ENCODE measurements at regions not wholly inside any gene's neighbourhood (a gene's known extent, or its start where the extent isn't known, plus 50 kb on each side); places are given as distances from the start of the nearest gene placed in this dataset.

- intact Hi-C loops (cut with micrococcal nuclease): no loop called here
These were observed 150.9 kb upstream of the EEA1 start for GRCh38 chr12:93079976-93080375.

DNA sequence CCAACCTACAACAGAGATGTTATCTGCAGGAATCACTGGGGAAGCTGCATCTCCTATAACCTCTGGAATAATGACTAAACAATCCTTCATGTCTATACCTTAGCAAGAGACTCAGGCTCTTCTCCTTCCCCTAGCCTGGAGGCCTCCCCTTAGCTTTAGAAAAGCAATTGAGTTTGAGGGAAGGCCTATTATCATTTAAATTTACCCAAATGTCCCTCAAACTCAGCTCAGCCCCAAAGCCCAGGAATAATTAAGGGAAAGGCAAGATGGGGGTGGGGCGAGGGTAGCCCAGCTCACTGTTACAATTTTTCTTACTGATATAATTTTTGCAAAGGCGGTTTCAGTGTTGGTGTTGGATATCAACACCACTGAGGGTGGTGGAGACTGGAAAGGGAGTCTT is 151.4 kb upstream of the EEA1 start:
- intact Hi-C loops (cut with micrococcal nuclease): no loop called here

DNA sequence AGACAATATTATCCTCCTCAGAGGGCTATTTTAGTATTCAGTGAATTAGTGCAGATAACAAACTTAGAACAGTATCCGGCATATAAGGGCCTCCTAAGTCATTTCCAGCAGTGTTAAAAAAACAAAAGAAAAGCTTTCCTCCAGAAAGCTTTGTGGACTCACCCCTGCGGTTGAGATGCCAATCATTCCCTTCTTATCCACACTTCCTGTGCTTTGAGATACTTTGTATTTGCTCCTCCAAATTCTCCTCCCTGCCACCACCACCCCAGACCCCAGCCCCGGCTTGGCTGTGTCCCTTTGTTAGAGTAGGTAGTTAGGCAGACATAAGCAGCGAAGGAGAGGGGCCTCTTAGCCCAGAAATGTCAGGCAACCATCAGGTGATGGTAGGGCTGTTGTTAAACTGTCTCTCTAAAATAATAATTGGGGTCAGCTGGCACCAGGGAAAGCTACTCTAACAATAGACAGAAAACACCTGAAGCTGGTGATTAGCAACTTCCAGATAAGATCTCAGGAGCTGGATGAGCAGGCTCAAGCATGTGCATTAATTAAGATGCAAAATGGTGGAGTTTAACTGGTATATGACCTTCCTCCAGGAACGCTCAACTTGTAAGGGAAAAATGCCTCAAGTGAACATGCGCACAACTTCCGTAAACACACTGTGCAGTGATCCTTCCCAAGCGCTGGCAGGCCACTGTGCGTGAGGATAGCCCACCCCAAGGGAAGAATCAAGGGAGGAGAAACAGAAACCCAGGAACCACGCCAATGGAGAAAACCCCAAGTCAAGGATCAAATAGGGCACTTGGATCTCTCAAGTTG is 152.1 kb upstream of the EEA1 start:
- intact Hi-C loops (cut with micrococcal nuclease): no loop called here

- intact Hi-C loops (cut with micrococcal nuclease): no loop called here
These were observed 152.7 kb upstream of the EEA1 start for GRCh38 chr12:93081810-93082165.

GRCh38 chr12:93085383-93086287 is 156.5 kb upstream of the EEA1 start:
- intact Hi-C loops (cut with micrococcal nuclease): no loop called here

- intact Hi-C loops (cut with micrococcal nuclease): no loop called here
These were observed 157.2 kb upstream of the EEA1 start for GRCh38 chr12:93086288-93086727.

GRCh38 chr12:93087840-93088610 is 158.9 kb upstream of the EEA1 start:
- intact Hi-C loops (cut with micrococcal nuclease): no loop called here

DNA sequence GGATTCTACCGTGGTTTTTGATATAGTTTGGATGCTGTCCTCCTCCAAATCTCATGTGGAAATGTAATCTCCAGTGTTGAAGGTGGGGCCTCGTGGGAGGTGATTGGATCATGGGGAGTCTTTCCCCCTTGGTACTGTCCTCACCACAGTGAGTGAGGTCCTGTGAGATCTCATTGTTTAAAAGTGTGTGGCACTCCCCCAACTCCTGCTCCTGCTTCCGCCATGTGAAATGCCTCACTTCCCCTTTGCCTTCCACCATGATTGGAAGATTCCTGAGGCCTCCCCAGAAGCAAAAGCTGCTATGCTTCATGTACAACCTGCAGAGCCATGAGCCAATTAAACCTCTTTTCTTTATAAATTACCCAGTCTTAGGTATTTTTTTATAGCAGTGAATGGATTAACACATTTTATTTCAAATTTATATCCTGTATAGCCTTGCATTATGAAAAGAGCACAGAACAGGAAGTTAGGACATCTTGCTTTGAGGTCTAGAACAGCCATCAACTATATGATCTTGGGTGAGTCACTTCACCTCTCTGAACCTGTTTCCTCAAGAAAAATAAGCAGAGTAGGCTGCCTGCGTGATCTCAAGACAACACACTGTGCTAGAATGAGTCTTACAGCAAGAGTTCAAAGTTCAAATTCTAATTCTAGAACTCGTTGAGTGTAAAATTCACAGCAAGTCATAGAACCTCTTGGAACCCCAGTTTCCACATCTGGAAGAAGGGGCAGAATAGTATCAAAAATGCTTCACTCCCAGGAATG is 160.9 kb upstream of the EEA1 start:
- intact Hi-C loops (cut with micrococcal nuclease): loop anchor here (2.0 to 5.0 kb wide), 3 partner anchors 103 to 331 kb away; no protein-coding TSS in a partner anchor

DNA sequence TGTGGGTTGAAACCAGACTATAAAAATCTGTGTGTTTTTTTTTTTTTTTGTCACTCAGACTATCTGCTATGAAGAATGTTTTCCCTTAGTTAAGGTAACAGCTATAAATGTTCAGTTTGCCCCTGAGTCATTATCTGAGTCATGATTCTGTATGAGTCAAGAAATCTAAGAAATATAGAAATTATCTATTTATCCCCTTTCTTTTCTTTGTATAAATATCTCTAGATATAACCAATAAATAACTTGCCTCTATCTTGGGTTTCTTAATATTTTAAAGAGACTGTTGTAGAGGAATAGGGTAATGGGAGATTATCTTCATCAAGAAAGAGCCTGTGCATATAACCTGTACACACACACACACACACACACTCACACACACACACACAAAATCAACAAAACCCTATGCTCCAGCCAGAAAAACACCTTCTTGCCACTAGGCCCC is 161.7 kb upstream of the EEA1 start:
- intact Hi-C loops (cut with micrococcal nuclease): loop anchor here (2.0 to 5.0 kb wide), 3 partner anchors 104 to 330 kb away; no protein-coding TSS in a partner anchor

GRCh38 chr12:93091886-93092648 is 163.0 kb upstream of the EEA1 start:
- intact Hi-C loops (cut with micrococcal nuclease): loop anchor here (2.0 to 5.0 kb wide), 3 partner anchors 105 to 329 kb away; no protein-coding TSS in a partner anchor

GRCh38 chr12:93092649-93092945 is 163.5 kb upstream of the EEA1 start:
- intact Hi-C loops (cut with micrococcal nuclease): loop anchor here (5.0 kb wide), 1 partner anchor 155 kb away; no protein-coding TSS in a partner anchor

DNA sequence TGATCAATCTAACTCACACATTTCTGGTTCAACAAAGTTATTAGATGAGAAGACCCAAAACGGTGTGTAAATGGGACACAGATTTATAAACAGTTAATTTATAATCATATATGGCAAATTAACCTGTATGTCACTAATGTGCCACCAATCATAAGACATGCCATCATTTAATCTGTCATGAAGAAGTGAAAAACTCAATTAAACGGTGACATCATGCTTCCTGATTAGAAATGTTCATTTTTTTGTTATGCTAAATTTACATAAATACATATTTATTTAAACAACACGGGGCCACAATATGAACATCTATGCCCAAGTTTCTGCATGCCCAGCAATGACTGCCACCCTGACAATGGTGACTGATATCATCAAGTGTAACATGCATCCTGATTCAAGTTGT is 164.1 kb upstream of the EEA1 start:
- intact Hi-C loops (cut with micrococcal nuclease): loop anchor here (5.0 kb wide), 1 partner anchor 154 kb away; no protein-coding TSS in a partner anchor

DNA sequence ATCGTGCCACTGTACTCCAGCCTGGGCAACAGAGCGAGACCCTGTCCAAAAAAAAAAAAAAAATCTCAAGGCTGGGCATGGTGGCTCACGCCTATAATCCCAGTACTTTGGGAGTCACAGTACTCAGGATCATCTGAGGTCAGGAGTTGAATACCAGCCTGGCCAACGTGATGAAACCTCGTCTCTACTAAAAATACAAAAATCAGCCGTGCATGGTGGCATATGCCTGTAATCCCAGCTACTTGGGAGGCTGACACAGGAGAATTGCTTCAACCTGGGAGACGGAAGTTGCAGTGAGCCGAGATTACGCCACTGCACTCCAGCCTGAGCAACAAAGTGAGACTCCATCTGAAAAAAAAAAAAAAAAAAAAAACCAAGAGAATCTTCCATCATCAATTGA is 165.1 kb upstream of the EEA1 start:
- intact Hi-C loops (cut with micrococcal nuclease): loop anchor here (5.0 kb wide), 1 partner anchor 153 kb away; no protein-coding TSS in a partner anchor

DNA sequence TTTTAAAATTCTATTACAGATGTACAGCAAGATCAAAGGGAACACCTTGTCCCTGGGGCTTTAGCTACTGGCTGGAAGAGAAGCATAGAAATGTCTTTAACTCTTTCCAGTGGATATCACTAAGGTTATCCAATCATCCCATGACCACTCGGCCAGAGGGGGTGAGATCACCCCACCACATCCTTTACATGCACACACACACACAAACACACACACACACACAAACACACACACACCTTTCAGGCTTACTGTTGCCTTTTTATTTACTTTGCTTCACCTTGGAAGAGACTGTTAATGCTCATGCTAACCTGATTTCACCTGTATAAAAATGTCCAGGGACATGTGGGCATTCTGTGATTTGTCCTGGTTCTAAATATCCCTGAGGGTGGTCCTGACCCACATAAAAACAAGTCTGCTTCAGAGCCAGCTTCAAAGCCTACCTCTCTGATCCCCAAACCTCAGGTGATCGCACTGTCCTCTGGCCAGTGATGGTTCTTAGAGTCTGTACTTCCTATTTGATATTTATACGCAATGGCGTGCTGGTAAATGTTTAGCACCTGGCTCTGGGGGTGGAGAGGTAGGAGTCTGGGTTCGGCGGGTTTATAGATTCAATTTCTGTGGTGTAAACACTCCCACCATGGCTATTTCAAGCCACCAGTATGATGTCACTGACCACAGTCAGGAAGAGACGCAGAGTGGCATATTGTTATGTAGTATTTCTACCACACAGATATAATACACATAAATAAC is 166.1 kb upstream of the EEA1 start:
- intact Hi-C loops (cut with micrococcal nuclease): loop anchor here (5.0 kb wide), 1 partner anchor 152 kb away; no protein-coding TSS in a partner anchor

DNA sequence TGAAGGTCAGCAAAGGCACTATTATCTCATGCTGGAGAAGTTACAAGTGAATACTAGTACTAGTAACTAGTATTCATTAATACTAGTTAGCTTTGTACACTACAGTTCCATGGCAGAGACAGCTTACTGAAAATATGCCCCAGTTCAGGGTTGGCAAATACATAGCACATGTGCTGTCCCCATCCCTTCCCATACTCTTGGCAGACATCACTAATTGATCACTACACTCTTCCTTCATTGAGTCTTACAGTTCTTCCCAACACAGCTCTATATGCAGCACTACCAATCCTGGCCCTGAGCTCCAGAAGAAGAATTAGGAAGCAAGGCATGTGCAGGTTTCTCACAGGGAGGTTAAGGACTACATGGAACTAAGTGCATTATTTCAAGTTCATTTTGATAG is 168.3 kb upstream of the EEA1 start:
- intact Hi-C loops (cut with micrococcal nuclease): loop anchor here (1.0 kb wide), 1 partner anchor 110 kb away; no protein-coding TSS in a partner anchor

DNA sequence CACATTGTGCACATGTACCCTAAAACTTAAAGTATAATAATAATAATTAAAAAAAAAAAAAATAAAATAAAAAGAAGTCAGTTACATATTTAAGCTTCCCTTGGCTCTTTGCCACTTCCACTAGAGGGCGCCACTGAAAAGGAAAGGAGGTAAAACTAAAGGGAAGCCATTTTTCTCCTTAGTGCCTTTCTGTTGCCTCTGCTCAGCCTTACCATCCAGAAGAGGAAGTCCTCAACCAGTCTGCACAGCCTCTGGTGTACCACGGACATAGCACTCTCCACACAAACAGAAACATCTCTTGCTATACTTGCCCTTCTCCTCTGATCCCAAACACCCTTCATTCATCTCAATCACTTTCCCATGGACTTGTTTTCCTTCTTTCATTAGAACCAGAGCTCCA is 169.0 kb upstream of the EEA1 start:
- intact Hi-C loops (cut with micrococcal nuclease): loop anchor here (1.0 kb wide), 5 partner anchors 282 to 1004 kb away; no protein-coding TSS in a partner anchor

GRCh38 chr12:93099792-93100191 is 170.7 kb upstream of the EEA1 start:
- intact Hi-C loops (cut with micrococcal nuclease): no loop called here

DNA sequence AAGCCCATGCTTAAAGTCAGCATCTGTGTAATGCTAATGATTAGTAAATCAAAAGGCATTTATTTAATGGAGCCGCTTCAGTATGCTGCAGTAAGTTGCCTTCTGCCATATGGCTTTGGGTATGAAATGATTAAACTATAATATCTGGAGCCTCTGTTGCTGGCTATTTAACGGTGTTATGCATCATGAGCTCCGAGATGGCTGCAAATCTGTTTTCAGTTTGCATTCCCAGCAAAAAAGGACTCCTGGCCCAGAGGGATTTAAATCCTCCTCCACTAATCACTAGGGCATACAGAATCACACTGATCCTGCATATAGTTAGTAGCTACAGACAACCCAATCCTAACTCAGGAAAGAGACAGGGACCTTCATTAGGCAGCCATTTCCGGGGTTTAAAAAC is 171.5 kb upstream of the EEA1 start:
- intact Hi-C loops (cut with micrococcal nuclease): no loop called here

DNA sequence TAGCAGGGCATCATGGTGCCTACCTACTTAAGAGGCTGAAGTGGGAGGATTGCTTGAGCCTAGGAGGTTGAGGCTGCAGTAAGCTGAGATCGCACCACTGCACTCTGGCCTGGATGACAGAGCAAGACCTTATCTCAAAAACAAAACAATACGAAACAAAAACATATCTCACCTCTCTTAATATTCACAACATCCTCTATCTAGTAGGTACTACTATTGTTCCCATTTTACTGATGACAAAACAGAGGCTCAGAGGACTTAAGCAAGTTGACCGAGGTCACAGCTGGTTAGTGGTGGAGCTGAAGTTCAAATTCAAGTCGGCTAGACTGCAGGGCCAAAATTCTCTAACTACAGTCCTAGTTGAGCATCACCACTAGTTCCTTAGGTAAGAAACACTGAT is 172.3 kb upstream of the EEA1 start:
- intact Hi-C loops (cut with micrococcal nuclease): no loop called here
